K562 (cell line): ENCODE measurements at regions not wholly inside any gene's neighbourhood (a gene's known extent, or its start where the extent isn't known, plus 50 kb on each side); places are given as distances from the start of the nearest gene placed in this dataset.

Experiments used
- ATAC-seq: fragments of 200-7000 bp; cut with Tn5 transposase; 3 replicates; pipeline ENCODE4 v1.9.1; 2020; ENCODE audit warnings: moderate library complexity
- BruUV-seq: library from RNA; stranded (reverse); fragments of 400-500 nt; replicated peaks from 2 replicates; lab custom pipeline; 2021; lab: Mats Ljungman, UMichigan
- CTCF ChIA-PET: fragments of 300-600 bp; formaldehyde crosslinking; extraction: SDS; loops from one replicate; lab custom pipeline; 2021; ENCODE audit warnings: low intra/inter-chr PET ratio; lab: Yijun Ruan, JAX
- POLR2A ChIA-PET: fragments of 300-600, 350-650 bp; sonication (Branson Sonifier 250); formaldehyde crosslinking; extraction: SDS; loops from one replicate; lab custom pipeline; 2021; ENCODE audit warnings: antibody characterized with exemption, inconsistent platforms; lab: Yijun Ruan, JAX
- DNase-seq, 4 experiments: peaks; one replicate each; pipeline versions ENCODE4 v3.0.0 to v3.0.0-alpha.2; 2011 to 2018; ENCODE audit warnings: low spot score in 3 of 4, mixed read lengths in 3 of 4; ENCODE audit errors: extremely low read depth in 1 of 4
- FAIRE-seq: peaks from 2 replicates; lab custom pipeline; 2011; peaks lifted over from hg19 to GRCh38; lab: Jason Lieb, UNC
- H2AFZ ChIP-seq: 2 replicates; pipeline ENCODE4 v1.6.0; 2011; ENCODE audit warnings: low read depth, low read length, control low read depth, inconsistent platforms
- H3K27ac ChIP-seq: fragments of 200-600 bp; 3 replicates; pipeline ENCODE4 v1.8.0; 2011; ENCODE audit warnings: low read depth, mild to moderate bottlenecking, control low read depth, inconsistent platforms, low read length, moderate library complexity, mixed read lengths; ENCODE audit errors: extremely low read depth
- H3K27me3 ChIP-seq, 2 experiments: fragments of 300-600 bp in 1 of 2; 2 replicates in 1 of 2; 3 replicates in 1 of 2; pipeline versions ENCODE4 v1.6.0 to v1.8.0; 2011; ENCODE audit warnings: inconsistent platforms in 2 of 2, low read length in 2 of 2, mild to moderate bottlenecking in 1 of 2, mixed read lengths in 1 of 2, moderate library complexity in 1 of 2; ENCODE audit not compliant: control insufficient read depth in 2 of 2, insufficient read depth in 2 of 2
- H3K36me3 ChIP-seq: fragments of 300-600 bp; 3 replicates; pipeline ENCODE4 v1.8.0; 2011; ENCODE audit warnings: mild to moderate bottlenecking, low read length, inconsistent platforms; ENCODE audit not compliant: control insufficient read depth, insufficient read depth
- H3K4me1 ChIP-seq, 2 experiments: fragments of 200-600 bp in 1 of 2; replicated peaks in 1 of 2; 2 replicates in 1 of 2; 3 replicates in 1 of 2; pipeline versions ENCODE4 v1.5.1 to v1.8.0; 2011; ENCODE audit warnings: inconsistent platforms in 2 of 2, low read length in 2 of 2, mild to moderate bottlenecking in 1 of 2, mixed read lengths in 1 of 2, moderate library complexity in 1 of 2; ENCODE audit not compliant: control insufficient read depth in 2 of 2, insufficient read depth in 2 of 2
- H3K4me2 ChIP-seq: 2 replicates; pipeline ENCODE4 v1.6.1; 2011; ENCODE audit warnings: low read length, control low read depth, inconsistent platforms, mixed read lengths; ENCODE audit not compliant: insufficient read depth
- H3K4me3 ChIP-seq: fragments of 200-600 bp; sonication (generic), shearing (Covaris generic); 2 replicates; pipeline ENCODE4 v1.5.1; 2016; ENCODE audit warnings: control low read depth, inconsistent platforms
- H3K79me2 ChIP-seq: fragments of 200-600 bp; 3 replicates; pipeline ENCODE4 v1.8.0; 2011; ENCODE audit warnings: low read length, inconsistent platforms; ENCODE audit not compliant: control insufficient read depth, insufficient read depth
- H3K9ac ChIP-seq, 2 experiments: 2 replicates each; pipeline versions ENCODE4 v1.6.0 to v1.6.1; 2011; ENCODE audit warnings: low read depth in 2 of 2, low read length in 2 of 2, control low read depth in 1 of 2, inconsistent platforms in 1 of 2, mild to moderate bottlenecking in 1 of 2, mixed read lengths in 1 of 2; ENCODE audit not compliant: insufficient read depth in 1 of 2
- H3K9me1 ChIP-seq: one replicate; pipeline ENCODE4 v1.6.0; 2011; ENCODE audit warnings: inconsistent platforms, mild to moderate bottlenecking, low read length, moderate library complexity; ENCODE audit not compliant: control insufficient read depth, insufficient read depth
- H3K9me3 ChIP-seq: replicated peaks from 2 replicates; pipeline ENCODE4 v1.5.1; 2011; ENCODE audit warnings: low read depth, low read length, inconsistent platforms; ENCODE audit not compliant: control insufficient read depth, insufficient read depth
- H4K20me1 ChIP-seq: replicated peaks from 2 replicates; pipeline ENCODE4 v1.6.1; 2011; ENCODE audit warnings: low read length, inconsistent platforms, mixed read lengths; ENCODE audit not compliant: control insufficient read depth, insufficient read depth
- ETV5 ChIP-seq: sonication (generic); formaldehyde crosslinking; IDR thresholded peaks from 2 replicates; pipeline ENCODE4 v1.4.0; 2020; ENCODE audit warnings: low read depth, mild to moderate bottlenecking, missing genetic modification reagents
- FOXP1 ChIP-seq: sonication (generic); formaldehyde crosslinking; IDR thresholded peaks from 2 replicates; pipeline ENCODE4 v1.8.0; 2022; ENCODE audit warnings: mild to moderate bottlenecking, missing genetic modification reagents
- PBX2 ChIP-seq, 2 experiments: IDR thresholded peaks in 1 of 2; conservative IDR thresholded peaks in 1 of 2; 2 replicates each; pipeline ENCODE4 v1.6.1; 2016; ENCODE audit warnings: low read depth in 2 of 2, mild to moderate bottlenecking in 1 of 2, missing compliant biosample characterization in 1 of 2, missing genetic modification characterization in 1 of 2, moderate library complexity in 1 of 2
- RNF2 ChIP-seq: sonication (generic); IDR thresholded peaks from 2 replicates; pipeline ENCODE4 v1.6.1; 2016
- SNIP1 ChIP-seq: fragments of 450-650 bp; IDR thresholded peaks from 2 replicates; pipeline ENCODE4 v1.7.1; 2017; ENCODE audit warnings: low read depth, mild to moderate bottlenecking
- TAF7 ChIP-seq: fragments of 450-650 bp; IDR thresholded peaks from 2 replicates; pipeline ENCODE4 v1.6.1; 2016; ENCODE audit warnings: missing genetic modification characterization, missing compliant biosample characterization
- TFE3 ChIP-seq: fragments of 450-650 bp; formaldehyde crosslinking; IDR thresholded peaks from 2 replicates; pipeline ENCODE4 v1.4.0; 2020; ENCODE audit warnings: mild to moderate bottlenecking, mixed read lengths
- ZNF124 ChIP-seq: sonication (generic); formaldehyde crosslinking; IDR thresholded peaks from 2 replicates; pipeline ENCODE4 v1.8.1; 2022; ENCODE audit warnings: missing genetic modification reagents
- ZNF133 ChIP-seq: fragments of 250-450 bp; sonication (Bioruptor Pico); IDR thresholded peaks from 2 replicates; pipeline ENCODE4 v1.4.0; 2020; ENCODE audit warnings: mild to moderate bottlenecking
- WGBS: fragments of 100-300 bp; shearing (Covaris generic); methylation state at CpG from one replicate; pipeline ENCODE4 v1.1.6; 2016; ENCODE audit warnings: low coverage, mixed read lengths; ENCODE audit not compliant: insufficient coverage; ENCODE audit errors: missing lambda C conversion rate; 5-methylcytosine and 5-hydroxymethylcytosine counted together
- in situ Hi-C: fragments of 300-500 bp; cut with MboI; formaldehyde crosslinking; loops from 4 replicates; pipeline ENCODE4 v1.15.0; 2018; ENCODE audit warnings: inconsistent platforms, mixed read lengths
- intact Hi-C: fragments of 100-400 bp; cut with micrococcal nuclease; formaldehyde crosslinking; loops from 2 replicates; pipeline ENCODE4 v1.14.2; 2022
- TF ChIP-seq, protein P1 (sequence below): fragments of 450-650 bp; IDR thresholded peaks from 2 replicates; pipeline ENCODE4 v1.6.1; 2017; ENCODE audit warnings: mild to moderate bottlenecking, moderate library complexity
- TF ChIP-seq, protein P2 (sequence below): sonication (generic); formaldehyde crosslinking; IDR thresholded peaks from 2 replicates; pipeline ENCODE4 v1.8.1; 2023; ENCODE audit warnings: mild to moderate bottlenecking, missing genetic modification reagents
- TF ChIP-seq, protein P3 (sequence below): fragments of 250-450 bp; sonication (Bioruptor Pico); IDR thresholded peaks from 2 replicates; pipeline ENCODE4 v1.6.1; 2021; ENCODE audit warnings: mild to moderate bottlenecking

DNA sequence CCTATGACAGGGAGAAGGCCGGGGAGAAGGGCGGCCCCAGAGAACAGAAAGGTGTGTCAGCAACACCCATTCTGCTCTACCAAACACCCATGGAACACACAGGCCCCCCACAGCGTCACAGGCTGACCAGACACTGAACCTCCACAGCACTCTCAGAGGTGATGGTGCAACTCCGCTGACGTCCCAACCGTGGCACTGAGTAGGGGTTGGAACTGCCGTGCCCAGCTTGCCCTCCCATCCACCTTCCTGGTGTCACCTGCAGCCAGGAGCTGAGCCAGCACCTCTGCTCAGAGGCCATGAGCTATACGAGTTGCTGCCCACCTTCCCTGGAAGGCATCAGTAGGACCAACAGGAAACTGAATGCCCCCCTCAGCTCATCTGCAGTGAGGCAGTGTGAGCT, 412.9 kb upstream of the SALL3 start (continued):
- no peak for TF ChIP-seq PBX2 (CRISPR knock-in tag; IDR thresholded peaks at IDR 0.05; ENCODE audit: low read depth)
- no peak for TF ChIP-seq PBX2 (tag; conservative IDR thresholded peaks at IDR 0.05; ENCODE audit: low read depth)
- TF ChIP-seq, protein P1, sequence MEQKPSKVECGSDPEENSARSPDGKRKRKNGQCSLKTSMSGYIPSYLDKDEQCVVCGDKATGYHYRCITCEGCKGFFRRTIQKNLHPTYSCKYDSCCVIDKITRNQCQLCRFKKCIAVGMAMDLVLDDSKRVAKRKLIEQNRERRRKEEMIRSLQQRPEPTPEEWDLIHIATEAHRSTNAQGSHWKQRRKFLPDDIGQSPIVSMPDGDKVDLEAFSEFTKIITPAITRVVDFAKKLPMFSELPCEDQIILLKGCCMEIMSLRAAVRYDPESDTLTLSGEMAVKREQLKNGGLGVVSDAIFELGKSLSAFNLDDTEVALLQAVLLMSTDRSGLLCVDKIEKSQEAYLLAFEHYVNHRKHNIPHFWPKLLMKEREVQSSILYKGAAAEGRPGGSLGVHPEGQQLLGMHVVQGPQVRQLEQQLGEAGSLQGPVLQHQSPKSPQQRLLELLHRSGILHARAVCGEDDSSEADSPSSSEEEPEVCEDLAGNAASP, result no peak
- TF ChIP-seq, all 486 proteins: peak for 0

GRCh38 chr18:78571063-78571785, 408.4 kb upstream of the SALL3 start:
- ChIA-PET CTCF (no interaction called here), POLR2A (interaction anchor here (0.8 kb wide), 1 partner anchor 20 kb away, joined by 3 read pairs; no protein-coding TSS in a partner anchor)
- H3K9ac ChIP-seq, result no peak overlapping the region
- H3K4me2 ChIP-seq, result no peak overlapping the region
- ATAC-seq (no peak), DNase-seq (no peak), FAIRE-seq (no peak)
- no peaks in the 10 kb centered on the region for H3K79me2 ChIP-seq
- H2AFZ ChIP-seq, result no peak overlapping the region
- BruUV-seq, result no TSS peak
- no peak overlapping the region for H3K27ac ChIP-seq
- intact Hi-C loops (no loop called here), in situ Hi-C loops (no loop called here)
- no peak overlapping the region for H3K4me3 ChIP-seq
- no peaks in the 10 kb centered on the region; a peak in 1 of 5 replicates for H3K27me3 ChIP-seq
- WGBS, result 2% methylated on average over 11 of the region's 13 CpGs
- no peaks in the 10 kb centered on the region for H3K9me1 ChIP-seq
- no peaks in the 10 kb centered on the region for H3K9me3 ChIP-seq
- H3K36me3 ChIP-seq, result no peaks in the 10 kb centered on the region
- H4K20me1 ChIP-seq, result no peaks in the 10 kb centered on the region
- H3K4me1 ChIP-seq, result no peaks in the 10 kb centered on the region
- TF ChIP-seq RNF2 (no peak), SNIP1 (no peak), ZNF124 (no peak), TFE3 (CRISPR knock-in tag) (no peak), TAF7 (no peak), ZNF133 (CRISPR knock-in tag) (no peak), FOXP1 (CRISPR knock-in tag) (no peak), ETV5 (CRISPR knock-in tag) (no peak)
- TF ChIP-seq, protein P2, sequence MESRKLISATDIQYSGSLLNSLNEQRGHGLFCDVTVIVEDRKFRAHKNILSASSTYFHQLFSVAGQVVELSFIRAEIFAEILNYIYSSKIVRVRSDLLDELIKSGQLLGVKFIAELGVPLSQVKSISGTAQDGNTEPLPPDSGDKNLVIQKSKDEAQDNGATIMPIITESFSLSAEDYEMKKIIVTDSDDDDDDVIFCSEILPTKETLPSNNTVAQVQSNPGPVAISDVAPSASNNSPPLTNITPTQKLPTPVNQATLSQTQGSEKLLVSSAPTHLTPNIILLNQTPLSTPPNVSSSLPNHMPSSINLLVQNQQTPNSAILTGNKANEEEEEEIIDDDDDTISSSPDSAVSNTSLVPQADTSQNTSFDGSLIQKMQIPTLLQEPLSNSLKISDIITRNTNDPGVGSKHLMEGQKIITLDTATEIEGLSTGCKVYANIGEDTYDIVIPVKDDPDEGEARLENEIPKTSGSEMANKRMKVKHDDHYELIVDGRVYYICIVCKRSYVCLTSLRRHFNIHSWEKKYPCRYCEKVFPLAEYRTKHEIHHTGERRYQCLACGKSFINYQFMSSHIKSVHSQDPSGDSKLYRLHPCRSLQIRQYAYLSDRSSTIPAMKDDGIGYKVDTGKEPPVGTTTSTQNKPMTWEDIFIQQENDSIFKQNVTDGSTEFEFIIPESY (CRISPR knock-in tag), result no peak
- TF ChIP-seq, protein P3, sequence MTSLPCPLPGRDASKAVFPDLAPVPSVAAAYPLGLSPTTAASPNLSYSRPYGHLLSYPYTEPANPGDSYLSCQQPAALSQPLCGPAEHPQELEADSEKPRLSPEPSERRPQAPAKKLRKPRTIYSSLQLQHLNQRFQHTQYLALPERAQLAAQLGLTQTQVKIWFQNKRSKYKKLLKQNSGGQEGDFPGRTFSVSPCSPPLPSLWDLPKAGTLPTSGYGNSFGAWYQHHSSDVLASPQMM, result no peak
